GM19035 (cell line): ENCODE measurements at regions not wholly inside any gene's neighbourhood (a gene's known extent, or its start where the extent isn't known, plus 50 kb on each side); places are given as distances from the start of the nearest gene placed in this dataset.

Experiments
- ATAC-seq: cut with Tn5 transposase; IDR thresholded peaks from one replicate; pipeline ENCODE4 v1.9.1; 2021; ENCODE audit not compliant: unreplicated experiment

DNA sequence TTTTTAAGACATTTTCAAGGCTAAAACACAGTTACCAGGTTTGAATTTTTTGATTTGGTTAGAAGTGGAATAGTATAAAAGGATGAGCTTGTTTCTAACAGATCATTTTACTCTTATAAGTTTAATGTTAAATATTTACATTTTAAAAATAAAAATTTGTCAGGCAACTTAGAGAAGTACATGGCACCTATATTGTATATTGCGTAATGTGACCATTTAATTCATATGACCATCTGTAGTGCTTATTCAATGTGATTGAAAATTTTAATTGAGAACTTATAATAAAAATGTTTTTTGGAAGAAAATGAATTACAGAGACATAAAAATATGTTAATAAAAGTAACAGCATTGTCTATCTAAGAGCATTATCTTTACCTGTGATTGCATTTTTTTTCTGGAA lies 1632.4 kb downstream of the RPA4 start:
- no peak for ATAC-seq

GRCh38 chrX:98523026-98523425 lies 1639.3 kb downstream of the RPA4 start:
- no peak for ATAC-seq

DNA sequence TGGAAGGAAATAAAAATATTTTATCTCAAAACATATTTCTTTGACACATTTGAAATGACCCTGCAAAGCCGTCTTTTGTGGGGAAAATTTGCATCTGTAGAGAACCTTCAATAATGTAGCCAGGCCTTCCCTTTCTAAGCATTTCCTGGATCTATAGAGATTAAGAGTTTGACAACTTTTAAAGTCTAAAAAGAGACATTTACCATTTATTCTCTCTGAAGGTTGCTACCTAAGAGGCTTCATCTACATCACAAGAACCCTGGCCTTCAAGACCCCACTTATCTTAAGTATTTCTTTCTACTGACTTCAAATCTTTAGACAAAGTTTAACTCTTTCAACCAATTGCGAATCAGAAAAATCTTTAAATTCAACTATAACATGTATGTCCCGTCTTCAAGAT lies 1639.8 kb downstream of the RPA4 start:
- ATAC-seq, result no peak

DNA sequence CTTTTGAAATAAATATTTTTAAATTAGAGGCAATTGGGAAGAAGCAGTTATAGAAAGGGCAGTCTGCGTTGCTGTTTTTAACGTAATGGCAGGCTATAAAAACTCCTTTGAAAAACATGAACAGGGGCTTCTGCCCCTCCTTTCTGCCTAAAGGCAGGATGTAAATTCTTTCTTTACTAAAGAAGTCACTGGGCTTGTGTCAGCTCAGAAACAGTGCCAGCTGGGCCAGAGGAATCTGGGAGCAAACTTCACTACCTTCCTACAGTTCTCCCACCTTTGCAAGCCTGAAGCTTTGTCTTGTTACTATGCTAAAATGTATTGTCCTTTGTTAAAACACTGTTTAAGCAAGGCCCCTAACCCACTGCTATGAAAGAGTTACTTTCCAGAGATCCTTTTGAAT lies 1664.8 kb downstream of the RPA4 start:
- no peak for ATAC-seq

DNA sequence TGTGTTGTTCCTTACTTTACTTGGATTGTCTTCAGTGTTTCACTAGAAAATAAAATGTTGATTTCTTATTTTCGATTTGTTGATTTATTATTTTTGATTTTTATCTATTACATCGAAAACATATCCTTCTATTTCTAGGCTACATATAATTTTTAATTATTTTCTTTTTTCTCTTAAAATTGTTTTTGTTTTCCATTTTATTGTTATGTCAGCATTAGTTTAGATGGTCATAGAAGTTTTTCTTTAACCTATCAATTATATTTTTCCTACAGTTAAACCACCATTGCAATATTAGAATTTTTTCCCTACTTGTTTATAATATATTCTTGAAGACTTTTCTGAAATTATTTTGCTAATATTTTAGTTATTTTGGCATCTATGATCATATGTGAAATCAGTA lies 1685.1 kb downstream of the RPA4 start:
- no peak for ATAC-seq

GRCh38 chrX:98605941-98606340 lies 1722.2 kb downstream of the RPA4 start:
- ATAC-seq, result no peak

GRCh38 chrX:98607739-98608138 lies 1724.0 kb downstream of the RPA4 start:
- no peak for ATAC-seq

GRCh38 chrX:98627645-98628044 lies 1743.9 kb downstream of the RPA4 start:
- ATAC-seq, result no peak

GRCh38 chrX:98637451-98637850 lies 1753.7 kb downstream of the RPA4 start:
- no peak for ATAC-seq

- ATAC-seq, result no peak
Observed at GRCh38 chrX:98646351-98646750, 1762.6 kb downstream of the RPA4 start.

DNA sequence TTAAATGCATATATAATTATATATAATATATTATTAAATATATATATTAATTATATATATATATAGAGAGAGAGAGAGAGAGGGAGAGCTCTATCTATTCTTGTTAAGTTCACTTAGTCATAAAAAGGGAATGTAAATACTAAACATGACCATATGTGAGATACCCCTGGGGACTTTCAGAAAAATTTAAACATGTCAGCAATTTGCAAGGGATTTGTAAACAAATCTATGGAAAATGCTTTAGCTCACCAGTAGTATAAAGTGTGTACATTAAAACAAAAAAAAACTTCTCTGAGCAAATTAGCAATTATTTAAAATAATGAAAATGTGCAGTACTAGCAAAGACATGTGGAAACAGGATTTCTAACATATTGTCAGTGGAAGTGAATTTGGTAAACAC lies 1755.5 kb downstream of the PCDH19 start:
- ATAC-seq, result no peak
